CD4-positive, alpha-beta T cell treated with Interleukin-17A for 1 hour (primary cell): ENCODE measurements at regions not wholly inside any gene's neighbourhood (a gene's known extent, or its start where the extent isn't known, plus 50 kb on each side); places are given as distances from the start of the nearest gene placed in this dataset.
"Not testable (repeated sequence)": the region's sequence is repeated elsewhere in the genome, so short reads cannot be mapped to it uniquely, and the experiment has no call there.

ENCODE experiments used
- DNase-seq: peaks from one replicate; pipeline ENCODE4 v3.0.0-alpha.2; 2020

DNA sequence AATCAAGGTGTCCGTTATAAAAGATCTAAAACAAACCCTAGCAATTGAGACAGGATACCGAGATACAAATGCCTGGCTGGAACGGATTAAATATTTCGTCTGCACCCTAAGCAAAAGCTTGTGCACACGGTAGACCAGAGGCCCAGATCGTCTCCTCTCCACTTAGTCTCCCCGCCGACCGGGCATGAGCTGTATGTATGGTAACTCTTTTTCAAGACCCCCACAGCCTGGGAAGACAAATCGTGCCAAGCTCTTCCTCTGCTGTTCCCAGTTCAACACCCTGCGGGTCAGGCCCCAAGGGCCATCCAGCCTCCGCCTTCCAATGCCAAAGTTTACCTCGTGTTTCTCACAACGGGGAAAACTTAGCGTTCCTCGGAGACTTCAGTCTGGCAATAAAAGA lies 285.7 kb upstream of the GALNT17 start:
- no peak for DNase-seq

DNA sequence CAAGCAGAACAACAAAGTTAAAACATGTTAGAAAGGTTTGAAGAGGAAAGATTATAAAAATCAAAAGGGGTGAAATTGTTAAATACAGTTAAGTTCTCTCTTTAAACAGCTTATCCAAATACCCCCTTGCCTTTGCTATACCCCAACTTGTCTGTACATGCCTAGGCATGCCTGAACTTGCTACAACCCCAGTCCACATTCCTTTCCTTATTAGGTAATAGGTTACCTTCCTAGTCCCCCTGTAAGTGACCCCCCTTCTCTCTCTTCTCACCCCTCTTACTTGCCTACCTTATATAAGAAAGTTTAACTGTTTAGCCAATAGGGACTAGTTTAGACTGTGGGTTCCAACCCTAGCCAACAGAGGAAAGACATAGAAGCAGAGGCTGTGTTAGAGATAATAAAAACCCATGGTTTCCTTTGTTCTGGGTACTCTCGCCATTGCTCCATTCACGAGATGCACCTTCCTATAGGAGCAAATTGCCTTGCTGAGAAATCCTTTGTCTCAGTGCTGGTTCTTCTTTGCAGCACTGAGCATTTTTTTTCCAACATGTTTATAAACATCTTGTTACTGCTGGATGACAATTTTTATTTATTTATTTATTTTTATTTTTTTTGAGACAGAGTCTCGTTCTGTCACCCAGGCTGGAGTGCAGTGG lies 282.2 kb upstream of the GALNT17 start:
- no peak for DNase-seq

DNA sequence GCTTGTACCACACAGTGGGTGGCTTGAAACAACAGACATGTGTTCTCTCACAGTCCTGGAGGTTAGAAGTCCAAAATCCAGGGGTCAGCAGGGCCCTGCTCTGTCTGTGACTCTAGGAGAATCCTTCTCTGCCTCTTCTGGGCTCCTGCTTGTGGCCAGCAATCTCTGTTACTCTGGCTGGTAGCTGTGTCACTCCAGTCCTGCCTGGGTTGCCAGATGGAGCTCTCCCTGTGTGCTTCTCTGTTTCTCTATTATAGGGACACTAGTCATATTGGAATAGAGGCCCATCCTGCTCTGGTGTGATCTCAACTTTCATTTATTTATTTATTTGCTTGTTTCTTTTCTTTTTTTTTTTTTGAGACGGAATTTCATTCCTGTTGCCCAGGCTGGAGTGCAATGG lies 276.6 kb upstream of the GALNT17 start:
- no peak for DNase-seq

DNA sequence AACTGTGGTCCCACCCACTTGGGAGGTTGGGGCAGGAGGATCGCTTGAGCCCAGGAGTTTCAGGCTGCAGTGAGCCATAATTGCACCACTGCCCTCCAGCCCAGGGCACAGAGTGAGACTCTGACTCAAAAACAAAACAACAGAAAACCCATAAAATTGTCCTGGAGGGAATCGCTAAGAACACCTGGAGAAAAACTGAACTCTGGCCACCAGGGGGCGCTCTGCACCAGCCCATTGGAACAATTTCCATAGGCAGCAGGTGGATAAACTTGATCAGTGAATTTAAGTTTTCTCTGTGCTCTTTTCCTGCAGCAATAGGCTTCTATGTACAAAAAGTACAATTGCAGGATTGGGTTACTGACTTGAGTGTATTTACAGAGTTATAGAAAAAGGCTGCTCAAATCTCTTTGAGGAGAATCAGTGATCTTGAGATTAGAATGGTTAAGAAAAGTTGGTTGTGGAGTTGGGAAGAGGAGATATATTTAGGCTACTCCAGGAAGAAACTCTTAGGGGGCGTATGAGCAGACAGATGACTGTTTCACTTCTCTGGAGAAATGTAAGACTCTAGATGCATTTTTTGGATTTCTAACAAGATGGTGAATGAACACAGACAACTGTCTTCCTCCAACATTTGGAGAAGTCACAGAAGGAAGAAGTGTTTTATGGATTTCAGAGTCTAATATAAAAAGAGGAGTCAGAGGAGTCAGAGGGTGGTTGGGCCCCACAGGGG lies 274.9 kb upstream of the GALNT17 start:
- DNase-seq: peak; percentile 44

DNA sequence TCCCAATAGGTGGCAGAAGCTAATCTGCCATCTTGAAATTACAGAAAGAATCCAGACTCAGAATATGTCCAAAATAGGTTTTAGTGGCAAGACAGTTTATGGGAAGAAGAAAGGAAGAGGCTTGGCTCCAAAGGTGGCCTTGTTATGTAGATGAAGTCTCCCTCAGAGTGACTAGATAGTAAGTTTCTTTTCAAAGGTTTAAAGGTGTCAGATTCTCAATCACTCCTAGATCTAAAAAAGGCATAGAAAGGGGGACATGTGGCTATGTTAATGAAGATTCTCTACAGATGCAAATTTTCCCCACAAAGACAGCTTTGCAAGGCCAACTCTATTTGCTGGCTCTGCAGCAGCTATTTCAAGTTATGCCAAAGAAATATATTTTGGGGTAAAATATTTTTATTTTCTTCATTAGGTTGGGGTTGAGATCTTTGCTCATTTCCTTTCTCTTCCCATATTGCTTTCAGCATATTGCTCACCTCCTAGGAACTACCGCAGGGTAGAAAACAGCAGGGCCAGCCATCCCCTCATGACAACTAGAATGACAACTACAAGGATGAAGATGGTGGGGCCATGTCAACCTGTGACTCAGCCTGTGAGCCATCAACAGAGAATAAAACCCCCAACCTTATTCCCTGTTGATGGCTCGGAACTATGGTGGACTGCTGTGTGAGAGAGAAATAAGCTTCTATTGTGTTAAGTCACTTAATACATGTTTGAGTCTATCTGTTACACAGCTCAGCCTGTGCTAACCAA lies 274.0 kb upstream of the GALNT17 start:
- DNase-seq: no peak

DNA sequence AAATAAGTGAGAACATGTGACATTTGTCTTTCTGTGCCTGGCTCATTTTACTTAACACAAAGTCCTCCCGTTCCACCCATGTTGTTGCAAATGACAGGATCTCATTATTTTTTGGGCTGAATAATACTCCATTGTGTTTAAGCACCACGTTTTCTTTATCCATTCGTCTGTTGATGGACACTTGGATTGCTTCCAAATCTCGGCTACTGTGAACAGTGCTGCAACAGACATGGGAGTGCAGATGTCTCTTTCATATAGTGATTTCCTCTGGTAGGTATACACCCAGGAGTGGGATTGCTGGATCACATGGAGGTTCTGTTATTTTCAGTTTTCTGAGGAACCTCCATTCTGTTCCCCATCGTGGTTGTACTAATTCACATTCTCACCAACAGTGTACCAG lies 264.4 kb upstream of the GALNT17 start:
- DNase-seq: no peak

DNA sequence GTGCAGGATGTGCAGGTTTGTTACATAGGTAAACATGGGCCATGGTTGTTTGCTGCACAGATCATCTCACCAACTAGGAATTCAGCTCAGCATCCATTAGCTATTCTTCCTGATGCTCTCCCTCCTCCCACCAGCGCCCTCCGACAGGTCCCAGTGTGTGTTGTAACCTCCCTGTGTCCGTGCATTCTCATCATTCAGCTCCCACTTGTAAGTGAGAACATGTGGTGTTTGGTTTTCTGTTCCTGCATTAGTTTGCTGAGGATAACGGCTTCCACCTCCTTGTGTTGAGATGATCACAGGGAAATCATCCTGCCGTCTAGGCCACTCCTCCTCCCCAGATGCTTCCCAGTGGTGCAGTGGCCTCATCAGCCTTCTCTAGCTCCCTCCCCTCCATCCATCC lies 261.6 kb upstream of the GALNT17 start:
- no peak for DNase-seq

DNA sequence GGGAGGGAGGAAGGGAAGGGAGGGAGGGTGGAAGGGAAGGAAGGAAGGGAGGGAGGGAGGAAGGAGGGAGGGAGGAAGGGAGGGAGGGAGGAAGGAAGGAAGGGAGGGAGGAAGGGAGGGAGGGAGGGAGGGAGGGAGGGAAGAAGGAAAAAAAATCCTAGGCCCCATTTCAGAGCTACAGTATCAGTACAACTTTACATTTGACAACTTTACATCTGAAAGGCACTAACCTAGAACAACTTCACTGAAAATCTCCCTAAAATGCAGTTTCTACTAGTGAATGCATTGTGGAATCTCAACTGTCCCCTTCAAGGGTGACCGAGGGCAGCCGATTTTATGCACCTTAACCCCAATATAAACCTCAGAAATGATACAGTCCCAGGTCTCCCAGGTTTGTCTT lies 259.8 kb upstream of the GALNT17 start:
- no peak for DNase-seq

DNA sequence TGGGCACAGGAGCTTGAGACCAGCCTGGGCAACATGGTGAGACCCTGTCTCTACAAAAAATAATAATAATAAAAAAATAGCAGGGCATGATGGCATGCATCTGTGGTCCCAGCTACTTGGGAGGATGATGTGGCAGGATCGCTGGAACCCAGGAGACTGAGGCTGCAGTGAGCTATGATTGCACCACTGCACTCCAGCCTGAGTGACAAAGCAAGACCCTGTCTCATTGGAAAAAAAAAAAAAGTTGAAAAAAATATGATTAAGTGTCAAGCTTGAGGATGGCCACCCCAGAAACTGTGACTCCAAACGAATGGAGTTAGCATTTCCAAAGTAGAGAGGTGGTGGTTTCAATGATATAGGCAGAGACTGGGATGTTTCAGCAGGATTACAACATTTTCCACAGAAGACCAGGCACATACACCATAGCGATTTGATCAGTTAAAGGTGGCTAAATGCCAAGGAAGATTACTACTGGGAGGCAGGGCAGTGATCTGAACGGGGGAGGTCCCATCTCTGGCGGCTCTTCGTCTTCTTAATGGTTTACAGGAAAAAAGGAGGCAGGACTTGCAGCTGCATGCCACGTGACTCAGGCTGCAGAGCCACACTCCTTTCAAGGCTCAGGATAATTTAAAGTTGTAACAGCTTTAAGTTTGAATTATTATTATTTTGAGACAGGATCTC lies 250.6 kb upstream of the GALNT17 start:
- no peak for DNase-seq

DNA sequence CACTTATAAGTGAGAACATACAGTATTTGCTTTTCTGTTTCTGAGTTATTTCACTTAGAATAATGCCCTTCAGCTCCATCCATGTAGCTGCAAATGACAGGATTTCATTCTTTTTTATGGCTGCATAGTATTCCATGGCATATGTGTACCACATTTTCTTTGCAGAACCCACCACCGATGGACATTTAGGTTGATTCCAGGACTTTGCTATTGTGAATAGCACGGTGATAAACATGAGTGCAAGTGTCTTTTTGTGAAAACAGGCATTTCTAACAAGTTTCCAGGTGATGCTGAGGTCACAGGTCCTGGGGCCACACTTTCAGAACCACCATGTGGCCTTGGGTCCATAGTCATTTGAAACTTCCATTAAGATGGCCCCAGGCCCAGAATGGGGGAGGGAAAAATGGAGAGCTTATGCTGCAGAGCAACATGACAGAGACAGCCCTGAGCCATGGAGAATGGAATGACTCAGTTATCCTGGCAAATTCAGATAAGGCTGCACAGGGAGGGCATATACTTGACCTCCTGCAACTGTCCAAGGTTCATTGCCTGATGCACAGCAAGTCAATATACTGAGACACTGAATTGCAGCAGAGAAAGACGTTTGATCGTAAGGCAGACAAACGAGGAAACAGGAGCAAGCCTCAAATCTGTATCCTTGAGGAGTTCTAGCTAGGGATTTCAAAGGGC lies 248.0 kb upstream of the GALNT17 start:
- no peak for DNase-seq

DNA sequence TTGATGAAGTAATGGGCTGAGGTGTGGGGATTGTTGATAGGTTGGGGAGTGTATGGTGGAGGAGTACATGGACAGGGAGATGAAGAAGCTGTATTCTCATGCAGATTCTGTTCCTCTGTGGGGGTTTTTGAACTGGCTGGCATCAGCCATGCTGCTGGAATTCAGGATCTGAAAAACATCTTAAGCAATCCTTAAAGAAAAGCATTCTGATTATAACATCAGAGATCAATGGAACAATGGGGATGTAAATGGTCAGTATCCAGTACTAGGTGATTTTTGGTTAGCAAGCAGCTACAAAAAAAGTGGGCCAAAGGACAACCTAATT lies 247.5 kb upstream of the GALNT17 start:
- no peak for DNase-seq

DNA sequence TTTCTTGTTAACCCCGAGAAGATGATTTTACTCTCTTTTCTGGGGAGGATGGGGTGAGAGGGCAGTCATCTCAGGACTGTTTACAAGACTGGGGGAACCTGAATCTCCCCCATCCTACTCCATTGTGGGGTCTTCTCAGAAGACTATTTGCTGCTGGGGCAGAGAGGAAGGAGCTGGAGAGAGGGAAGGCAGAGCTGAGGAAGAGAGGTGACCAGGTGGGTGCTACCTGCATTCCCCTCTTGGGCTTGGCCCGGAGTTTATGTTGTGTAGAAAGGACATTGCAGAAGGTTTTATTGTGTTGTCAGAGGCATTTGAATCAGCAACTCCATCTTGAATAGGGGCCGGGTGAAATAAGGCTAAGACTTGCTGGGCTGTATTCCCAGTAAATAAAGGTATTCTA lies 247.1 kb upstream of the GALNT17 start:
- DNase-seq: no peak

DNA sequence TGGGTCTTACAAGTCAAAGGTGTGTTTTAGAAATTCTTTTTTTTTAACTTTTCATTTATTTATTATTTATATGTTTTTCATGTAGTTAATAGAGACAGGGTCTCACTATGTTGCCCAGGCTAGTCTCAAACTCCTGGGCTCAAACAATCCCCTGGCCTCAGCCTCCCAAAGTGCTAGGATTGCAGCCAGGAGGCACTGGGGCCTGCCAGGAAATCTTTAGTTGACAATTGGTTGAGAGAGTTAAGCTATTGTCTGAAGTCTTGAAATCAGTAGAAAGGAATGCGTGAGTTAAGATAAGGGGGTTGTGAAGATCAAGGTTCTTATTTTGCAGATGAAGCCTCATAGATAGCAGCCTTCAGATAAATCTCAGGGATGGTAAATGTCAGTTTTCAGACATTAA lies 245.4 kb upstream of the GALNT17 start:
- no peak for DNase-seq

DNA sequence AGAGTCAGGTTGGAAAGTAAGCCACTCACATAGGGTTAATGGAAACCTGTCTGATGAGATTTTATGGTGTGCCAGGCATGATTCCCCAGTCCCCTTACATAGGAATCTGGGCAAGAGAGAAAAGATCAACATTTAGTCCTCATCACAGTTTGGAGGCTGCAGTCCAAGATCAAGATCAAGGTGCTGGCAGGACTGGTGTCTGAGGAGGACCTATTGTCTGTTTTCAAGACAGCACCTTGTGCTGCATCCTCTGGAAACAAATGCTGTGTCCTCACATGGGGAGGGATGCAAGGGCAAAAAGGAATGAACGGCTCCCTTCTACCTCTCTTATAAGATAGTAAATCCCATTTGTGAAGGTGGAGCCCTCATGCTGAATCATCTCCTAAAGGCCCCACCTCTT lies 244.8 kb upstream of the GALNT17 start:
- no peak for DNase-seq

DNA sequence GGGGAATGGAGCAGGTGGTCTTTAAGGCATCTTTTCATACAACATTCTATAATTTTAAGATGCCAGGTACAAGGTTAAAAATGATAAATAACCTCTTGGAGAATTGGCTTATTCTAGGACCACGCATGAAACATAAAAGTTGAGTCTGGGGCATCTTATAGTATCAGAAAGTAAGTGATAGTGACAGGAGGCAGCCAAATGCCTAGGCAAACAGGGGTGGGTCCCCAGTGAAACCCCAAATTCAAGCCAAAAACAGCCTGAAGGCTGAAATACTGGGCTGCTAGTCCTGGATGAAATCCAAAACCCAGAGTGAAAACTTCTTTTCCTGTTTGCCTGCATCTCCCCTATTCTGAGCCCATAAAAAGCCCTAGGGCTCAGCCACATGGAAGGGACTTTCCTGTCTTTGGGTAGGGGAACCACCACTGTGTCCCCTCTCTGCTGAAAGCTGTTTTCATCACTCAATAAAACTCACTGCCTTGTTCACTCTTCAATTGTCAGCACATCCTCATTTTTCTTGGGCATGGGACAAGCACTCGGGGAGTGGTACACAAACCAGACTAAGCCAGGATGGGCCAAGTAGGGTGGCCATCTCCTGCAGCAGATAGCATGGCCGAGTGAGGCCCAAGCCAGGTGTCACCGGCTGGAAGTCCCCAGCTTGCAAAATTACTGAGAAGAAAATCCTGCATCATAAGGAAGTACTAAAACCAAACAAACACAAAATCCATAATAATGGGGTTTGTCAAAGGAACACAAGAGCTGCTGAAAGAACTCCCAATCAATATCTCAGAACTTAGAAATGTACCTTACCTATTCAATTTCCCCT lies 241.6 kb upstream of the GALNT17 start:
- no peak for DNase-seq

DNA sequence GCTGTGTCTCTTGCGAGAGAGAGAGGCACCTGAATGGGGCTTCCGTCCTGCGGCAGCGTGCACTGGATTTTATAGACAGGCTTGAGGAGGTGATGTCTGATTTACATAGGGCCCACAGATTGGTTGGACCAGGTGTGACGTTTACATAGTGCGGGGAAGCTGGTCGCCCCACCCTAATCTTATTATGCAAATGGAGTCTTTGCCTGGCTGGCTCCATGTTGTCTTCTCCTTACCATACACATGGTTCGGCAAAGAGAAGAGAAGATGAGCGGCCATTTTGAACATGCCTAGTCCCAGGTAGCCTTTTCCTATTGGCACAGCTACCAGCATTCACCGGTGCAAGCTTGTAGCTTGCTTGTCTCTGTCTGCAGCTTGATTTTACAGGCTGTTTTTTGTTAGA lies 238.5 kb upstream of the GALNT17 start:
- DNase-seq: no peak

DNA sequence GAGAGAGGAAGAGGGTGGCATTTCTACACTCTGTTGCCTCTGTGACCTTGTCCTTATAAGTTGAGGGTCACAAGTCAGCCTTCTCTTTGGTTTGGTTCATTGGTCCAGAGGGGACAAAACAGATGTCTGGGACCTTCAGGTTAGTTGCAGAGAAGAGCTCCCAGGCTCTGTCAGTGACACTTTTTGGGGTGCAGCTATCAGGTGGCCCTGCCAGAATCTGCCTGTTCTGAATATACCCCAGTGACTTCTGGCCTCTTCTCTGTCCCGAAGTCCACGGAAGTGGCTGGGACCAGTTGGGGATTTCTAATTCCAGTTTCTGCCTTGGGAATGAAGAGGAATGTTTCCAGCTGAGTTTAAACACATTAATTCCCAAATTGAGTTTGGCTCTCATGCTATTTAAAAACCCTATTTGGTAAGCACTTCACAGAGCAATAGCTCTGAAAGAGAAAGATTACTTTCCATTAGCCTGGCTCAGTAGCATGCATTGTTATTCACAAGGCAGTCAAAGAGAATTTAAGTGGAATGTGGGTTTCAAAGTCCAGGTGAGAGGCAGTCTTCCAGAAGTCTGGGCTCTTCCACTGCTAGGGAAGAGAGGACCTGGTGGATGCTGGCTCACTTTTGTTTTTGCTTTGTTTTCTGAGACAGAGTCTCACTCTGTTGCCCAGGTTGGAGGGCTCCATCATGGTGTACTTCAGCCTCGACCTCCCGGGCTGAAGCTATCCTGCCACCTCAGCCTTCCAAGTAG lies 237.8 kb upstream of the GALNT17 start:
- no peak for DNase-seq

DNA sequence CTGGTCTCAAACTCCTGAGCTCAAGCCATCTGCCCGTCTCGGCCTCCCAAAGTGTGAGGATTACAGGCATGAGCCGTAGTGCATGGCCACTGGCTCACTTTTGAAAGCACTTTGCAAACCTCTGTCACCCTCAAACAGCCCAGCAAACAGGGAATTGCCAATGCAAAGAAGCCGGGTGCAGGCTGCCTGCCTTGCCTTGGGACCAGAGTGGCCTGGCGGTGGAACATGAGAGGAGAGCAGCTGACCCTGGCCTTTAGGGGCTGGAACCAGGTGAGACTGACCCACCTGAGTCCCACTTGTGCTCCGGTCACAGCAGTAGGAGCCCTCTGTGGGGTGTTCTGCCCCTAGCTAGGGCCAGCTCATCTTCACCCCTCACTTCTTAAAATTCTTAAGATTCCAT lies 237.1 kb upstream of the GALNT17 start:
- DNase-seq: no peak

DNA sequence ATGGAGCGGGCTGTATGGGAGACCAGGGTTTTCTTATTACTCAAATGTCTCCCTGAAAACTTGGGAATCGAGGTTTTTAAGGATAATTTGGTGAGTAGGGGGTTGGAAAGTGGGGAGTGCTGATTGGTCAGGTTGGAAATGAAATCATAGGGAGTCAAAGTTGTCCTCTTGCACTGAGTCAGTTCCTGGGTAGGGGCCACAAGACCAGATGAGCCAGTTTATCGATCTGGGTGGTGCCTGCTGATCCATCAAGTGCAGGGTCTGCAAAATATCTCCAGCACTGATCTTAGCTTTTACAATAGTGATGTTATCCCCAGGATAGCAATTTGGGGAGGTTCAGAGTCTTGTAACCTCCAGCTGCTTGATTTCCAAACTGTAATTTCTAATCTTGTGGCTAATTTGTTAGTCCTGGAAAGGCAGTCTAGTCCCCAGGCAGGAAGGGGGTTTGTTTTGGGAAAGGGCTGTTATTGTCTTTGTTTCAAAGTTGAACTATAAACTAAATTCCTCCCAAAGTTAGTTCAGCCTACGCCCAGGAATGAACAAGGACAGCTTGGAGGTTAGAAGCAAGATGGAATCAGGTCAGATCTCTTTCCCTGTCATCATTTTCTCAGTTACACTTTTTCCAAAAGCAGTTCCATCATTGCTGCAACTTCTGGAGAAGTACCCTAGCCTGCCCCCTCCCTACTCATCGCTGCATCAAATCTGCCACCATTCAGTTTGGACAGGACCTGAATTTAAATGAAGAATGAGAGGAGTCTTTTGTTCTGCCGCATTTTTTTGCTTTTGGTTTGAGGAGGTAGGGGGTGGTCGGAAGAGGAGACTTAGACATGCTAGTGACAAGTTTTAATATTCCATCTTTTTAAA lies 236.4 kb upstream of the GALNT17 start:
- not testable (repeated sequence) for DNase-seq
